WERI-Rb-1 (cell line): ENCODE measurements at regions not wholly inside any gene's neighbourhood (a gene's known extent, or its start where the extent isn't known, plus 50 kb on each side); places are given as distances from the start of the nearest gene placed in this dataset.

Experiments
- DNase-seq: peaks from one replicate; pipeline ENCODE4 v3.0.0-alpha.2; 2020
- H3K27ac ChIP-seq: fragments of 250-450 bp; sonication (Bioruptor Pico); 2 replicates; pipeline ENCODE4 v1.5.1; 2020; ENCODE audit warnings: mild to moderate bottlenecking, moderate library complexity
- H3K27me3 ChIP-seq: fragments of 250-450 bp; sonication (Bioruptor Pico); 2 replicates; pipeline ENCODE4 v1.5.1; 2021; ENCODE audit warnings: mild to moderate bottlenecking, low read depth, moderate library complexity; ENCODE audit not compliant: insufficient read depth, severe bottlenecking
- H3K36me3 ChIP-seq: fragments of 250-450 bp; sonication (Bioruptor Pico); 2 replicates; pipeline ENCODE4 v1.5.1; 2020; ENCODE audit warnings: mild to moderate bottlenecking, moderate library complexity
- H3K4me3 ChIP-seq: 2 replicates; pipeline ENCODE4 v1.5.1; 2011; ENCODE audit warnings: low read depth, mild to moderate bottlenecking, control low read depth, low read length
- H3K9me3 ChIP-seq: fragments of 250-450 bp; sonication (Bioruptor Pico); 2 replicates; pipeline ENCODE4 v1.5.1; 2021; ENCODE audit warnings: mild to moderate bottlenecking, moderate library complexity; ENCODE audit not compliant: severe bottlenecking
- TF ChIP-seq, protein P1 (sequence below): IDR thresholded peaks from 2 replicates; pipeline ENCODE4 v1.5.1; 2011; ENCODE audit warnings: low read depth, mild to moderate bottlenecking, control low read depth, inconsistent platforms, low read length

DNA sequence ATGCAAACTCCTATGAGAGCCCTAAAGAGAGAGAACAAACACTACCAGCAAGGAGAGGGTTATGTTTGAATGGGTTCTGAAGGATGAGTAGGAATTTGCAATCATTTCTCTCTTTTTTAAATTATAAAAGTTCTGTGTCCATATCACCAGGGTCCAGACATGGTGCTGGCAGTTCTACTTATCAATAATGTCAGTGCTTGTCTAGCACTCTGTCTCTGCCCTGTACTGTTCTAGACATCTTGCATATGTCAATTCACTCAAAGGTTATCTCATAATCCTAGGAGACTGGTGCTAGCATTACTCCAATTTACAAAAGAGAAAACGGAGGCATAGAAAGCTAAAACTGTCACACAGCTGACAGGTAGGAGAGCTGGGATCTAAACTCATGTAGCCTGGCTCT lies 101.3 kb downstream of the VEGFA start:
- H3K9me3 ChIP-seq: no peaks in the 10 kb centered on the region
- no peak for DNase-seq
- H3K36me3 ChIP-seq: no peaks in the 10 kb centered on the region
- no peak overlapping the region for H3K4me3 ChIP-seq
- no peak overlapping the region for H3K27ac ChIP-seq
- TF ChIP-seq, protein P1, sequence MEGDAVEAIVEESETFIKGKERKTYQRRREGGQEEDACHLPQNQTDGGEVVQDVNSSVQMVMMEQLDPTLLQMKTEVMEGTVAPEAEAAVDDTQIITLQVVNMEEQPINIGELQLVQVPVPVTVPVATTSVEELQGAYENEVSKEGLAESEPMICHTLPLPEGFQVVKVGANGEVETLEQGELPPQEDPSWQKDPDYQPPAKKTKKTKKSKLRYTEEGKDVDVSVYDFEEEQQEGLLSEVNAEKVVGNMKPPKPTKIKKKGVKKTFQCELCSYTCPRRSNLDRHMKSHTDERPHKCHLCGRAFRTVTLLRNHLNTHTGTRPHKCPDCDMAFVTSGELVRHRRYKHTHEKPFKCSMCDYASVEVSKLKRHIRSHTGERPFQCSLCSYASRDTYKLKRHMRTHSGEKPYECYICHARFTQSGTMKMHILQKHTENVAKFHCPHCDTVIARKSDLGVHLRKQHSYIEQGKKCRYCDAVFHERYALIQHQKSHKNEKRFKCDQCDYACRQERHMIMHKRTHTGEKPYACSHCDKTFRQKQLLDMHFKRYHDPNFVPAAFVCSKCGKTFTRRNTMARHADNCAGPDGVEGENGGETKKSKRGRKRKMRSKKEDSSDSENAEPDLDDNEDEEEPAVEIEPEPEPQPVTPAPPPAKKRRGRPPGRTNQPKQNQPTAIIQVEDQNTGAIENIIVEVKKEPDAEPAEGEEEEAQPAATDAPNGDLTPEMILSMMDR: no peak
- no peaks in the 10 kb centered on the region for H3K27me3 ChIP-seq

DNA sequence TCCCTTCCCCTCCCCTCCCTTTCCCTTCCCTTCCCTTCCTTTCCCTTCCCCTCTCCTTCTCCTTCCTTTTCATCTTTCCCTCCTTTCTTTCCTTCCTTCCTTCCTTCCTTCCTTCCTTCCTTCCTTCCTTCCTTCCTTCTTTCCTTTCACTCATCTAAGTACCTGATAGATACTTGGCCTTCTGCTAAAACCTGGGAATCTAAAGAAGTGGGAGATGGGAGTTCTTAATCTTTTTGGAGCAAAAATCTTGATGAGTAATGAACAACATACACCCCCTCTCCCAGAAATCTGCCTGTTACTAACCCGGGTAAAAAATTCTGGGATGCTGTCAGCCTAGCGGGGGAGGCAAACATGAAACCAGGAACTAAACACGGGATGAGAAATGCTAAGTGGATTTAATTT lies 100.7 kb downstream of the VEGFA start:
- DNase-seq: no peak
- Histone ChIP-seq H3K27ac (no peak overlapping the region), H3K9me3 (no peaks in the 10 kb centered on the region), H3K27me3 (no peaks in the 10 kb centered on the region), H3K4me3 (no peak overlapping the region), H3K36me3 (no peaks in the 10 kb centered on the region)
- TF ChIP-seq, protein P1: no peak

- DNase-seq: no peak
- TF ChIP-seq, protein P1: no peak
- no peak overlapping the region for H3K27ac ChIP-seq
- H3K4me3 ChIP-seq: no peak overlapping the region
- H3K27me3 ChIP-seq: no peaks in the 10 kb centered on the region
- no peaks in the 10 kb centered on the region for H3K36me3 ChIP-seq
- no peaks in the 10 kb centered on the region for H3K9me3 ChIP-seq
These were observed 100.0 kb downstream of the VEGFA start for GRCh38 chr6:43869792-43870659.

GRCh38 chr6:43869079-43869710 lies 99.2 kb downstream of the VEGFA start:
- TF ChIP-seq, protein P1: no peak
- Histone ChIP-seq H3K27me3 (no peaks in the 10 kb centered on the region), H3K9me3 (no peaks in the 10 kb centered on the region), H3K4me3 (no peak overlapping the region), H3K27ac (no peak overlapping the region), H3K36me3 (no peaks in the 10 kb centered on the region)
- no peak for DNase-seq

DNA sequence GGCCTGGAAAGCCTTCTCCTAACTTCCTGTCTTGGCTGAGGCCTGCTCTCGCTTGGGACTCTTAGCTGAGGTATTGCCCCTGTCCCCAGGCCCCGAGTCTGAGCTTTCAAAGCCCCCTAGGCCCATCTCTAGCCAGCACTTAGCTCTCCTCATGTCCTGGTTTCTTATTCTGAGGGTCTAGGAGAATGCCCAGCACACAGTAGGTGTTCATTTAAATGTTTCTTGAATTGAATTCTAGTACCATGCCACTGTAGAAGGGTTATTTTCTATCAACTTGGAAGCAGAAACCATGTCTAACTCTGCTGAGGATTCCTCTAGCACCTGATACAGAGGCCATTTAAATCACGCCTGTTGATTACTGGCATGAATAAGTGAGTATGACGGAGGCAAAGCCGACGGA lies 98.5 kb downstream of the VEGFA start:
- Histone ChIP-seq H3K4me3 (no peak overlapping the region), H3K36me3 (no peaks in the 10 kb centered on the region), H3K27me3 (no peaks in the 10 kb centered on the region), H3K9me3 (no peaks in the 10 kb centered on the region), H3K27ac (no peak overlapping the region)
- TF ChIP-seq, protein P1: no peak
- no peak for DNase-seq
